HS-5 (cell line): ENCODE measurements at regions not wholly inside any gene's neighbourhood (a gene's known extent, or its start where the extent isn't known, plus 50 kb on each side); places are given as distances from the start of the nearest gene placed in this dataset.
"Not testable (repeated sequence)": the region's sequence is repeated elsewhere in the genome, so short reads cannot be mapped to it uniquely, and the experiment has no call there.

Experiments used
- DNase-seq: peaks from one replicate; pipeline ENCODE4 v3.0.0-alpha.2; 2012; ENCODE audit warnings: low read depth

GRCh38 chr1:239930686-239931262, 160.9 kb upstream of the FMN2 start:
- peak; percentile 29 for DNase-seq

- no peak for DNase-seq
These were observed 160.3 kb upstream of the FMN2 start for GRCh38 chr1:239931341-239931740.

GRCh38 chr1:239939602-239940001, 152.1 kb upstream of the FMN2 start:
- no peak for DNase-seq

GRCh38 chr1:239943761-239944160, 147.9 kb upstream of the FMN2 start:
- DNase-seq = no peak

- no peak for DNase-seq
These were observed 147.0 kb upstream of the FMN2 start for GRCh38 chr1:239944666-239945065.

GRCh38 chr1:239947801-239948200, 143.9 kb upstream of the FMN2 start:
- no peak for DNase-seq

GRCh38 chr1:239951511-239952140, 140.1 kb upstream of the FMN2 start:
- DNase-seq = no peak

GRCh38 chr1:239952348-239953308, 139.1 kb upstream of the FMN2 start:
- no peak for DNase-seq

GRCh38 chr1:239954836-239955235, 136.8 kb upstream of the FMN2 start:
- no peak for DNase-seq

GRCh38 chr1:239955431-239955830, 136.3 kb upstream of the FMN2 start:
- DNase-seq = no peak

- no peak for DNase-seq
These were observed 135.4 kb upstream of the FMN2 start for GRCh38 chr1:239956263-239956662.

- DNase-seq = no peak
These were observed 133.6 kb upstream of the FMN2 start for GRCh38 chr1:239958063-239958462.

GRCh38 chr1:239960366-239960765, 131.3 kb upstream of the FMN2 start:
- no peak for DNase-seq

- DNase-seq = no peak
These were observed 127.8 kb upstream of the FMN2 start for GRCh38 chr1:239963856-239964255.

GRCh38 chr1:239976130-239976968, 115.3 kb upstream of the FMN2 start:
- peak; percentile 47 for DNase-seq

- no peak for DNase-seq
These were observed 114.3 kb upstream of the FMN2 start for GRCh38 chr1:239977416-239977815.

- DNase-seq = no peak
These were observed 112.2 kb upstream of the FMN2 start for GRCh38 chr1:239979456-239979855.

GRCh38 chr1:239982762-239983161, 108.9 kb upstream of the FMN2 start:
- DNase-seq = no peak

- DNase-seq = no peak
These were observed 106.6 kb upstream of the FMN2 start for GRCh38 chr1:239985044-239985443.

- no peak for DNase-seq
These were observed 104.5 kb upstream of the FMN2 start for GRCh38 chr1:239987103-239987745.

GRCh38 chr1:239989990-239990389, 101.7 kb upstream of the FMN2 start:
- no peak for DNase-seq

- not testable (repeated sequence) for DNase-seq
These were observed 99.1 kb upstream of the FMN2 start for GRCh38 chr1:239992566-239992965.
